MCF 10A (cell line): ENCODE measurements at regions not wholly inside any gene's neighbourhood (a gene's known extent, or its start where the extent isn't known, plus 50 kb on each side); places are given as distances from the start of the nearest gene placed in this dataset.
A peak's percentile ranks its signal among the peaks of the same experiment; 100 is the strongest.

Source experiments
- BruUV-seq: library from RNA; stranded (reverse); fragments of 400-500 nt; replicated peaks from 2 replicates; lab custom pipeline; 2021; lab: Mats Ljungman, UMichigan
- CTCF ChIA-PET: fragments of 300-600 bp; sonication (Branson Sonifier 250); formaldehyde crosslinking; extraction: SDS; loops from one replicate; lab custom pipeline; 2021; ENCODE audit warnings: antibody characterized with exemption, inconsistent platforms; lab: Yijun Ruan, JAX
- POLR2A ChIA-PET: fragments of 300-600, 350-650 bp; sonication (Branson Sonifier 250); formaldehyde crosslinking; extraction: SDS; loops from one replicate; lab custom pipeline; 2020; ENCODE audit warnings: antibody characterized with exemption, inconsistent platforms; lab: Yijun Ruan, JAX
- DNase-seq: peaks from one replicate; pipeline ENCODE4 v3.0.0-alpha.2; 2018; ENCODE audit not compliant: unreplicated experiment
- H3K27ac Mint-ChIP-seq: one replicate; pipeline ENCODE4 v1.8.0; 2022; ENCODE audit warnings: mild to moderate bottlenecking, low read depth, mixed read lengths; ENCODE audit not compliant: unreplicated experiment
- H3K27me3 Mint-ChIP-seq: one replicate; pipeline ENCODE4 v1.8.0; 2022; ENCODE audit warnings: mixed read lengths; ENCODE audit not compliant: insufficient read depth, unreplicated experiment
- H3K36me3 Mint-ChIP-seq: one replicate; pipeline ENCODE4 v1.8.0; 2022; ENCODE audit warnings: mild to moderate bottlenecking, moderate library complexity, mixed read lengths; ENCODE audit not compliant: insufficient read depth, unreplicated experiment
- H3K4me1 Mint-ChIP-seq: one replicate; pipeline ENCODE4 v1.8.0; 2022; ENCODE audit warnings: mixed read lengths; ENCODE audit not compliant: insufficient read depth, unreplicated experiment
- H3K4me3 Mint-ChIP-seq: one replicate; pipeline ENCODE4 v1.8.0; 2022; ENCODE audit warnings: mild to moderate bottlenecking, moderate library complexity, mixed read lengths; ENCODE audit not compliant: unreplicated experiment
- H3K9me3 Mint-ChIP-seq: one replicate; pipeline ENCODE4 v1.8.0; 2022; ENCODE audit warnings: mixed read lengths; ENCODE audit not compliant: unreplicated experiment
- intact Hi-C: fragments of 100-400 bp; cut with micrococcal nuclease; formaldehyde crosslinking; loops from 2 replicates; pipeline ENCODE4 v1.14.1; 2022
- TF ChIP-seq, protein P1 (sequence below): fragments of 200-600 bp; IDR thresholded peaks from one replicate; pipeline ENCODE4 v1.8.0; 2022; ENCODE audit warnings: antibody characterized with exemption, mild to moderate bottlenecking; ENCODE audit not compliant: unreplicated experiment

DNA sequence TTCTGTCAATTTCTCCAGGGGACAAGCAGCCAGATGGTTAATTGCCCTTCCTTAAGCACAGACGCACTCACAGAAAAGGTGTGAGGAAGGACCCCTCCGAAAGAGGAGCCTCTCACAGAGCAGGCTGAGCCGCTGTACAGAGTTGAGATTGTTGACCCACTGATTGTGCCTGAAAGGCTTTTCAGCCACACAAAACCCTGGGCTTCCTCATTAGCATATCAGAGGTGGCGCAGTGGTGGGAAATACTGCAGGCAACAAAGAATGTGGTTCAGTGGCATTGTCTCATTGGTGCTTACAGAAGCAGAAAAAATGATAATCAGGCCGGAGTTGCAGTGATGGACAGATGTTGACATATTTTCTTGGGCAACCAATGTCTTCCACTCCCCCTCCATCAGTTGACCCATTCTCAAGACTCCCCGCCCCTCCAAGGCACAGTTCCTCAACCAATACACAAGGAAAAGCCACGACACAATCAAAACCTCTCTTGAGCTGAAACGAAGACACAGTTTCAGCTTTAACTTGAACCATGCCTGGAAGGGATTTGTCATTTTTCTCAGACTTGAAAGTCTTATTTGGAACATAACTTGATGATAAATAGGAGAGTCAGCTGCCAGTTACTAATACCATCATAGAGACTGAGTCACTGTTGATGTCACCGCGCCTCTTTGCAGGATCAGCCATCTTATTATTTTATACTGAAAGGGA, 53.1 kb downstream of the ATXN3L start:
- no peak overlapping the region for H3K27ac Mint-ChIP-seq
- CTCF ChIA-PET: interaction anchor here (0.6 to 0.7 kb wide), 2 partner anchors 67 to 378 kb away, joined by 3 read pairs; no protein-coding TSS in a partner anchor
- no TSS peak for BruUV-seq

DNA sequence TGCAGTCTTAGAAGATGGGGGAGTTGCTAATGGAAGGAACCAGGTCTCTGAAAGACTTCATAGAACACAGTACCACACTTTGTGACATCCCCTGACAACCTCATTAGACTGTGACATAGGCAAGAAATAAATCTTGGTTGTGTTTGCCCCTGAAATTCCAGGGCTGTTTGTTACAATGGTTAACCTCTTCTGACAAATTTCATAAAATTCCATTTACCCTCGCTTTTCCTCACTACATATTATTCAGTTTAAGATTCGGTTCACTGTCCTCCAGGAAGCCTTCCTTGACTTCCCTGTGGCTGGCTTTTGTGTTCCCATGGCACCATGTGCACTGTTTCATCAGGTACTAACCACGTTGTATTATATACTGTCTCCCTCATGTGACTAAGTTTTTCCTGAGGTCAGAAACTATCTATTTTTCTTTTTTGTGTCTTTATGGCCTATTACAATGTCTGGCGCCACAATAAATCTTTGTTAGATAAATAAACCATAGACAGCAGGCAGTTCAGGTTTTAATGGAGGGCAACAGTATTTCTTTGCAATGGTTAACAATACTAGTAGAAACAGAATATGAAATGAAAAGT, 54.2 kb downstream of the ATXN3L start:
- no TSS peak for BruUV-seq
- no peak for DNase-seq
- POLR2A ChIA-PET: interaction anchor here (1.0 to 1.3 kb wide), 2 partner anchors 10 to 314 kb away, joined by 3 to 4 read pairs; no protein-coding TSS in a partner anchor
- CTCF ChIA-PET: no interaction called here
- H3K4me1 Mint-ChIP-seq: no peaks in the 10 kb centered on the region
- intact Hi-C loops: no loop called here
- H3K36me3 Mint-ChIP-seq: no peaks in the 10 kb centered on the region
- H3K4me3 Mint-ChIP-seq: no peak overlapping the region
- H3K9me3 Mint-ChIP-seq: no peaks in the 10 kb centered on the region
- TF ChIP-seq, protein P1, sequence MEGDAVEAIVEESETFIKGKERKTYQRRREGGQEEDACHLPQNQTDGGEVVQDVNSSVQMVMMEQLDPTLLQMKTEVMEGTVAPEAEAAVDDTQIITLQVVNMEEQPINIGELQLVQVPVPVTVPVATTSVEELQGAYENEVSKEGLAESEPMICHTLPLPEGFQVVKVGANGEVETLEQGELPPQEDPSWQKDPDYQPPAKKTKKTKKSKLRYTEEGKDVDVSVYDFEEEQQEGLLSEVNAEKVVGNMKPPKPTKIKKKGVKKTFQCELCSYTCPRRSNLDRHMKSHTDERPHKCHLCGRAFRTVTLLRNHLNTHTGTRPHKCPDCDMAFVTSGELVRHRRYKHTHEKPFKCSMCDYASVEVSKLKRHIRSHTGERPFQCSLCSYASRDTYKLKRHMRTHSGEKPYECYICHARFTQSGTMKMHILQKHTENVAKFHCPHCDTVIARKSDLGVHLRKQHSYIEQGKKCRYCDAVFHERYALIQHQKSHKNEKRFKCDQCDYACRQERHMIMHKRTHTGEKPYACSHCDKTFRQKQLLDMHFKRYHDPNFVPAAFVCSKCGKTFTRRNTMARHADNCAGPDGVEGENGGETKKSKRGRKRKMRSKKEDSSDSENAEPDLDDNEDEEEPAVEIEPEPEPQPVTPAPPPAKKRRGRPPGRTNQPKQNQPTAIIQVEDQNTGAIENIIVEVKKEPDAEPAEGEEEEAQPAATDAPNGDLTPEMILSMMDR: no peak
- no peak overlapping the region for H3K27ac Mint-ChIP-seq
- no peaks in the 10 kb centered on the region for H3K27me3 Mint-ChIP-seq

More for the DNA sequence above, 53.1 kb downstream of the ATXN3L start:
- Mint-ChIP-seq H3K4me1 (no peaks in the 10 kb centered on the region), H3K27me3 (no peaks in the 10 kb centered on the region), H3K4me3 (no peak overlapping the region), H3K9me3 (no peaks in the 10 kb centered on the region), H3K36me3 (no peaks in the 10 kb centered on the region)
- intact Hi-C loops: loop anchor here (1.0 kb wide), 1 partner anchor 72 kb away; no protein-coding TSS in a partner anchor
- TF ChIP-seq, protein P1: no peak
- DNase-seq: peak; percentile 40
- POLR2A ChIA-PET: no interaction called here

DNA sequence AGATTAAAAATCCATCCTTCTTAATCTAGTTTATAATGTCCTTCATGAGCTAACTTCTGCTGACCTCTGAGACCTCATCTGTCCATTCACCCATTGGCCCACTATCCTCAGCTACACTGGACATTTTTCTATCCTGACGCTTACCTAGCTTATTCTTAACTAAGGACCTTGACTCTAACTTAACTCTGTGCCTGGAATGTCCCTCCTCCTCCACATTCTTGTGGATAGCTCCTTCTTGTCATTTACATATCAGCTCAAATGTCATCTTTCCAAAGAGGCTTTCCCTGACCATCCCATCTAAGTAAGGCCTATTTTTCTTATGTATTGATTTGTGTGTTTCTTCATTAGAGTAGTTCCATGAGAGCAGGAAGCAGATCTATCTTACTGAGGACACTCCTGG, 54.7 kb downstream of the ATXN3L start:
- intact Hi-C loops: no loop called here
- no peaks in the 10 kb centered on the region for H3K27me3 Mint-ChIP-seq
- ChIA-PET POLR2A (interaction anchor here (1.0 to 1.3 kb wide), 2 partner anchors 10 to 314 kb away, joined by 3 to 4 read pairs; no protein-coding TSS in a partner anchor), CTCF (no interaction called here)
- TF ChIP-seq, protein P1: no peak
- DNase-seq: no peak
- no peak overlapping the region for H3K27ac Mint-ChIP-seq
- no peaks in the 10 kb centered on the region for H3K9me3 Mint-ChIP-seq
- H3K4me1 Mint-ChIP-seq: no peaks in the 10 kb centered on the region
- BruUV-seq: no TSS peak
- H3K4me3 Mint-ChIP-seq: no peak overlapping the region
- H3K36me3 Mint-ChIP-seq: no peaks in the 10 kb centered on the region

DNA sequence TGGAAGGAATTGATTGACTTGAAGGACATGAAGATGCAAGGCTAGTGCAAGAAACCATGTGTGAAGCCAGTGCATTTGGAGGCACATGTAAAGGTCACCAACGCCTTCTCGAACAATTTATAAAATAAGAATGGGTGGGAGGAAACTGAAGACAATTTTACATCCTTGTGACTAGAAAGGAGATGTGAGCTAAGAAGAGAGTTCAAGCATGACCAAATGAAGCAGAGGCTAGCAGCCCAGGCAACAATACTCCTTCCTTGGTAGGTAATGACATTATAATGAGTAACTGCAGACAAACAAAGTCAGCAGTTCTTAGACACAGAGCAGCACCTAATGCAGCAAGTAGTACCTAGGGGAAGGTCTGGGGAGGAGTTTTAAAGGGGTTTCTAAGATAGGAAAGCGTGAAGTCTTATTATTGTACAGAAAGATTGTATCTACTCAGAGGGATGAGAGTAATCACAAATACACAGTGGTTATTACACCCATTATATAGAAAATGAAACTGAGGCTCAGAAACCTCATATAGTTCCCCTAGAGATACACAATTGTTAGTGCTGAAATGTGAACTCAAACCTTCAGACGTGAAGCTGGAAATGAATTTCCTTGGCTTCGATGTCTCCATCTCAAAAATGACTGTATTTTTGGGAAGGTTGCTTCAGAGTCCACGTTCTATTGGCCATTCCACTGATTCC, 56.1 kb downstream of the ATXN3L start:
- H3K4me1 Mint-ChIP-seq: no peaks in the 10 kb centered on the region
- no peaks in the 10 kb centered on the region for H3K36me3 Mint-ChIP-seq
- no TSS peak for BruUV-seq
- TF ChIP-seq, protein P1: no peak
- intact Hi-C loops: no loop called here
- H3K4me3 Mint-ChIP-seq: no peak overlapping the region
- no peaks in the 10 kb centered on the region for H3K27me3 Mint-ChIP-seq
- no peaks in the 10 kb centered on the region for H3K9me3 Mint-ChIP-seq
- ChIA-PET POLR2A (interaction anchor here (0.6 kb wide), 1 partner anchor 21 kb away, joined by 3 read pairs; no protein-coding TSS in a partner anchor), CTCF (interaction anchor here (0.6 to 0.9 kb wide), 2 partner anchors 10 to 24 kb away, joined by 3 to 5 read pairs; no protein-coding TSS in a partner anchor)
- no peak for DNase-seq
- H3K27ac Mint-ChIP-seq: no peak overlapping the region
